SHP77 (cell line): ENCODE measurements at regions not wholly inside any gene's neighbourhood (a gene's known extent, or its start where the extent isn't known, plus 50 kb on each side); places are given as distances from the start of the nearest gene placed in this dataset.
A peak's percentile ranks its signal among the peaks of the same experiment; 100 is the strongest.

ENCODE experiments used
- DNase-seq, 2 experiments: peaks; one replicate each; lab custom pipeline; 2025; lab: John Stamatoyannopoulos, UW

DNA sequence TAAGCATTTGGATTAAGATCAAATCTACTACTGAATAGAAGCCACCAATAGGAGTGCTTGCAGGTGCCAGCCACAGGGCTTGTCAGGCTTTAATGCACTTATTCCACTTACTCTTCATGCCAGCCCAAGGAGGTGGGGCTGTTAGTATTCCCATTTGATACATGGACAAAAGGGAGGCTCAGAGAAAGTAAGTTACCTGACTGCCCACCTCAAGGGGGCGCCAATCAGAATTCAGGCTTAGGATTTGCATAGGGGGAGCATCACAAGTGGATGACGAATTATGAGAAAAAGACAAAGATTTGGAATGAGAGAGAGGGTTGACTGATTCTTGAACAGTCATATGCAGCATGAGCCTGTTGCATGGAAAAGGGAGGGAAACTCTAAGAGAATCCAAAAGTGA is 188.4 kb upstream of the TSHZ2 start:
- DNase-seq = no peak

DNA sequence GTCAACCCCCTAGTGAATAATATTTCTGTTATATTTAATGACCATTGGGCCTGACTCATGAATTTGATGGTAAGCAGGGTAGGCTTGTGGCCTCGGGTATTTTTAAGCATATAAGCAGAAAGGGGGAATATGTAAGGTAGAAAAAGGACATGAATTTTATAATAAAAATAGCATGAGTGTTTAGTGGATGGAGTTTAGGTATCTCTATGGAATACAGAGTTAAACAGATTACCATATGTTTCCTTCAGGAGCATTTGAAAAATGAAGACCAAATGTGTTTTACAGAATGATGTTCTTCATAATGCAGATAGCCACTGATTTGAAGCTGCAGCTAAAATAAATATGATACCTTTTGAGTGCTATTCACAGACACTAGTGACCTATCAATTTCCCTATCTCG is 191.7 kb upstream of the TSHZ2 start:
- DNase-seq = no peak

DNA sequence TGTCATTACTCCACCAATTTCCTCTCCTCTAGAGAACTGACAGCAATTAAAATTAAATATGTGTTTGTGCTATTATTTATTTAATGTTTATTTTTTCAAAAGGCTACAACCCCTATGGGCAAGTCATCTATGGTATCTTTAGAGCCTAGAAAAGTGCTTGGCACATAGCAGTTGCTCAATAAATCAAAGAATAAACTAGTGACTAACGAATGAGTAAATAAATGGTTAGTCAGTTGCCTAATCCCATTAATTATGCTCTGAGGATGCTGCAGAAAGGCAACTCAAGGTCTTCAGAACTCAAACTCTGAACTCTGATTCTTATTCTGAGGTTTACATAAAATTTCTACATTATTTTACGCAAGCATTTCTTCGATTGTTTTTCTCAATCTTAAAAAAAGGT is 193.0 kb upstream of the TSHZ2 start:
- DNase-seq = no peak

DNA sequence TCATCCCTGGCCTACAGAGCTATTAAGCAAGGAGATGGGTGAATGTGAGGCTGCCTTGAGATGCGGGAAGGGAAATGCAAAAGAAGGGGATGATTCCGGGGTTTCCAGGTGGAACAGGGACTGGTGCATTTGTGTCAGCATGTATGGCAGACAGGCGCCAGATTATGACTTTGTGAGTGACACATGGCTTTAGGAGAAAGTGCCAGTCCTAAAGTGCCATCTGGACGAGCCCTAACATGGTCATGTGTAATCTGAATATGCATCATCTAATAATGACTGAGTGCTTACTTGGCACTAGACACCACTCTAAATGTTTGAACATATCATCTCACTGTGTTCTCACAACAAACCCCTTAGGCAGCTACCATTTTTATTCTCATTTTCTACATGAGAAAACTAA is 195.0 kb upstream of the TSHZ2 start:
- DNase-seq = no peak

DNA sequence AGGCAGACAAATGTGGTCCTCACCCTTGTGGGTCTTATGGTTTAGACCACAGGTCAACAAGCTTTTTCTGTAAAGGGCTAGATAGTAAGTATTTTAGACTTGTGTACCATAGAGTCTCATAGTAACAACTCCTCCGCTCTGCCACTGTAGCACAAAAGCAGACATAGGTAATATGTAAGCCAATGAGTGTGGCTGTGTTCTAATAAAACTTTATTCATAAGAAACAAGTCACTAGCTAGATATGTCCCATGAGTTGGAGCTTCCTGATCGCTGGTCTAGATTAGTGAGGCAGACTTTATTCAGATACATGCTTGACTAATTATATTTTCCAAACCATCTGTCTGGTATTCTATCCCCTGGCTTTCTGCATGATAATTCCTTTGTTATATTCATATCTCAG is 196.4 kb upstream of the TSHZ2 start:
- DNase-seq = no peak

DNA sequence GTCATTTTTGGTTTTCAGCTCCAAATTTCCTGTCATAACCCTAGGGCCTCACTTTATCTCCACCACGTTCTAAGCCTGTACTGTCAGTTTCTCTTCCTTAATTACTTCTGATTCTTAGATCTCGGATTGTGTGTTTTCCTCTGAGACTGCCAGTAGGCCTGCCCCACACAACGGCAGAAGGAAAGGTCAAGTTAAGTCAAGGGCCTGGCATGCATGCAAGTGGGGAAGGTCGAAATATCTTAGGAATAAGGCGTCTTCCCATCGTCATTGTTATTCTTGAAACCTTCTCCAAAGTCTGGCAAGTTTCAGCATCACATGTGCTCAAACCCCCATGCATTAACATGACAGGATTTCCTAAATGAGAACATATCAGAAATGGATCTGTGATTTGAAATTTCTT is 203.5 kb upstream of the TSHZ2 start:
- DNase-seq = no peak

DNA sequence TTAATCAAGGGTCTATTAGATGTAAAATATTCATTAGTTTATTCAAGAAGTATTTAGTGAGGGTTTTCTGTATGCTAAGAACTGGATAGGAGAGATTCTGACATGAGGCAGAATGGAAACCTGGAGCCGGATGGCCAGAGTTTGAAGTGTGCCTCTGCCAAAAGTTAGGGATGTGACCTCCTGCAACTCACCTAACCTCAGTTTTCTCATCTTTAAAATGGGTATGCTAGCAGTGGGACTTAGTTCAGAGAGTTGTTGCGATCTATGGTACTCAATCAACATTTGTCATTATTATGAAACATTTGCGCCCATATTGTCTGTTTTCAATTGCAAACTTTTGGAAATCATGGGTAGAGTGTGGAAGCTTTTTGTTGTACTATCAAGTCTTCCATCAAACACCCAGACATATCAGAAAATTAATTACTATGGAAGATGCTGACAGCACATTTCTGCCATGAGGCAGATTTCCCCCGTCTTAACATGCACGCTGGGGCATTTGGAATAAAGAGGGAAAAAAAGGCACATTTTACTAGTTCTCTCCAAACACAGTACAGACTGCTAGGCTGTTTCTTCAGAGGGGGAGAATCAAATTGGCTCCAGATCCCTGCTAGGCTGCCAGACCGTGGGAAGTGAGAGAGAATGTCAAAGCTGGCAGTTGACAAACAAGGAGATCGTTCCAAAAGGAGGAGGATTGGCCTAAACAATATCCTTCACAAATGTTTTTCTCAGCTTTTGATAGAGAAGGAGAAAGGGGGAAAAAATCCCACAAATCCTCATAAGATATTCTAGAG is 205.3 kb upstream of the TSHZ2 start:
- DNase-seq = no peak

DNA sequence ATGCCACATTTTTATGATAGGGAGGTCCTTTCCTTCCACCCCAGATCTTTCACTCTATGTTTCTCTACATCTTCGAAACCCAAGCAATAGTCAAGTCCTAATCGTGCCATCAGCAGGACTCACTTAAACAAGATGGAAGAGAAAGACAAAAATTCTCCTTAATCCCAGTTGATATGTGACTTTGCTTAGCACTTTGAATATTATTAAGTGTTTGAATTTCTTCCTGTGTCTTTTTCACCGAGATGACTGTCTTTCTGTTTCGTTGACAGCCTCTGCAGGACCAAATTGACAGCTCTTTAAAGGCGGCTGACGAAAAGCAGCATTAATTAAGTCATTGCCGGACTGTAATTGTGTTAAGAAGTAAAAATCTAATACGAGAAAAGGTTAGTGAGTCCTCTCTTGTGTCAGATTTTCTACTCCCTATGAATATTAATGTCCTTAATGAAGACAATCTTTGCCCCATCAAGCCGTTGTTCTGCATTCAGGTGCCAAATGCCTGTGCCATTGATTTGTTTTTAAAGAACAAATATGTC is 208.8 kb upstream of the TSHZ2 start:
- no peak for DNase-seq

DNA sequence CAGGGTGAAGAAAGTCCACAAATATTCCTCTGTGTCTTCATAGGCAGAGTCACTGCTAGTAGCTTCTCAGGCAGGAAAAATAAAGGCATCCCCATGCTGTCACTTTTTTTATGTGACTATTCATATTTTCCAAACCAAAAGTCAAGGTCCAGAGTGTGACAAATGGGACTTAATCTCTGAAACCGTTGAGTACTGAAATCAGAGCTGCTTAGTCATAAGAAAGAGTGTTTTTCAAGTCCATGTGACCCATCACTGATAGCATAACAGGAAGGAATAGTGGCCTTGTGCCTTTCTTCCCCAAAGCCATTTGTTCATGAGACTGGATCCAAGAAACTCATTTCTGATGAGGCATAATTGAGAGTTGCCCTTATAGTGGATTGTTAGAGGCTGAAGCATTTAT is 210.3 kb upstream of the TSHZ2 start:
- DNase-seq = no peak

DNA sequence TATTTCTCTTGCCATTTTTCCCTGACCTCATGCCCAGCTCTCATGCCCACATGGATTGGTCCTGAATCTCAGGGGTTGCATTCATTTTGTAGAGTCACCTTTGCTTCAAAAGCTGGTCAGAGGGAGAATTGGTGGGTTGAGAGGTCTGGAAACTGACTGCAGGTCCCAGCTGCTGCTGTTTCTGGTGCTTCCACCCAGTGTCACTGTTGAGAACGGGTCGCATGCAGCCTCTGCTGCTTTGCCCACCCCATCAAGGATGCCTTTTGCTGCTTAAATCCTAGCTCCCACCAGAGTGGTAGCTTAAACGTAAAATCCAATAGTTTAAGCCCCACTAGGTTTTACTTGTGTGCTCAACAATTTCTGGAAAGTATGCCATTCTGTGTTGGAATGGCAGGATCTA is 211.4 kb upstream of the TSHZ2 start:
- DNase-seq = no peak

DNA sequence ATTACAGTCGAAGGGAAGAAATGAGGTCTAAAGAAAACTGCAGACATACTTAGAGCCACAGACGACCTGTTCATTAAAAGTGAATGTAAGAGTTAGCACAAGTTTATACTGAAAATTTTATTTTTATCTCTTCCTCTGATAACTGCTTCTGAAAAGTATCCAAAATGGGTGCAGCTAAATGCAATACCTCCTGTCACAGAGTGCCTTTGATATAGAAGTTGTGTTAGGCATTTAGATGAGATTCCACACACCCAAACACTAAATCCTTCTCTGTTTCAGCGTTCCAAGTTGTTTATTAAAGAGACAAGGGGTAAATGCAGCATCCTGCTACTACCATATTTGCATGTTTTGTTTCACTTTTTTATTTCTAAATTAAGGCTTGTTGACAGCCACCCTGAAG is 214.7 kb upstream of the TSHZ2 start:
- DNase-seq = no peak

DNA sequence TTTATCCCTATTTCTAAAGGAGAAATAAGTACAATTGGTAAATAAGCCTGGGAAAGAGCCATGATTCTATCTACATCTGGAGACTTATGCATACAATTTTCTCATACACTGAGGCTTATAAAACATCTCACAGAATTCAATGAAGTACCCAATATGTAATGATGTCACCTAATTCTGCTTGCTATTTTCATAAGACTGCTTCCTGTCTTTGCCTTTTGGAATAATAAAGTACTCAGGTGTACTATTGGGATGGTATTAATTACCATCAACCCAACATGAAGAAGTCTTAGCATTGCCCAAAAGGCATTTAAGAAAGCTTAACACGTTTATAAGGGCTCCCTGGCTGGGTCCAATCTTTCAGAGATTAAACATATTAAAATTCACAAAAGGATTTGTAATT is 216.4 kb upstream of the TSHZ2 start:
- no peak for DNase-seq

DNA sequence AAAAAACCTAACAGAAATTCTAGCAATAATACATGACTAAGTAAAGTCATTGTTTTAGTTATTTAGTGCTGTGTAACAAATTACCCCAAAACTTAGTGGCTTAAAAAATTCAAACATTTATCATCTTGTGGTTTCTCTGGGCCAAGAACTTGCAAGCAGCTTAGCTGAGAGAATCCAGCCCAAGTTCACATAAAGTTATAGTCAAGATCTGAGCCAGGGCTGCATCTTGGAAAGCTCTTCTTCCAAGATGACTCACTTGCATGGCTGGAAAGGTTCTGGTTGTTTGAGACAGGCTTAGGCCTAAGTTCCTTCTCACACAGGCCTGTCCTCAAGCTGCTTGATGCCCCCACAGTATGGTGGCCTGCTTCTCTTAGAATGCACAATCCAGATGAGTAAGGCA is 217.8 kb upstream of the TSHZ2 start:
- no peak for DNase-seq

DNA sequence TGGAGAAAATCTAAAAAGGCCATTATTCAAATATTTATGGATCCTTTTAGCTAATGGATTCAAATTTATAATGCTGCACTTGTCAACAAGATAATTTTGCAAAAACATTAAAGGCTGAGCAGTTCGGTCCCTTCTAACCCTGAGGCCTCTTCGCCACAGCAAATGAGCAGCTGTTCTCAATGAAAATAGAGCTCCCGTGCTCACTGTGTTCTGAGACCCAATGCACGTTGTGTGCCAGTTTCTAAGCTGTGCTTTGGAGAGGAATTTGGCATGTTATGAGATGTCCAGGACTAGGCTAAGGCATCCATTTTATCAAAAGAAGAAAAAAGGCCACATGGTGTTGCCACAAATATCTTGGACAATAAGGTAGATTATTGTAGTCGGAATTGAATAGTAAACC is 220.1 kb upstream of the TSHZ2 start:
- no peak for DNase-seq

DNA sequence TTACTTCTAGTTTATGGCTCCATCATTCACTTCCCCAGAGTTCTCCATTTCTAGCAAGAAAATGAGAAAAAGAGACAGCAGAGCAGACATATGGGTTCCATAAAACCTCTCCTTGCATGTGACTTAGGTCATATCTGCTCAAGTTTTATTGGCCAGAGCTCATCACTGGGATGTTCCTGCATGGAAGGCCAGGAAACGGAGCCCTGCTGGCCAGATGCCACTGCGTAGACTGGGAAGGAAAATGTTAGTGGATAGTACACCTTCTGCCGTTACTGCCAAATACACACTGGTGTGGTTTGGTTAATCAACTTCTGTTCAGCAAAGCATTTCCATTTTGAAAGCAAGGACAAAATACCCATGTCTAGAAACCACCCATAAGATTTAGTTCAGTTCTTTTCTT is 220.6 kb upstream of the TSHZ2 start:
- DNase-seq = no peak

DNA sequence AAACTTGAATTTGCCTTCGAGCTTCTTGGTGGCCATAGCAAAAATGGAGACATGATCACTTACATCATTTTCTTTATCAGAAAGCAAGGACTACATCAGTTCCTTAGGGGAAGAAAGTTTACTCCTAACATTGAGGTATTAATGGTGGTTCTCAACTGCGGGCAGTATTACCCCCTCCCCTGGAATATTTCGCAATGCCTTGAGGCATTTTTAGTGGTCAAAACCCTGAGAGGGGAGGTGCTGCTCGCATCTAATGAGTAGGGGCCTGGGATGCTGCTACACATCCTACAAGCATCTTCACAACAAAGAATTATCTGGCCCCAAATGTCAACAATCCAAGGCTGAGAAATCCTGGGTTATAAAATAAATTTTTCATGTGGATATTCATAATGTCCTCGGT is 222.2 kb upstream of the TSHZ2 start:
- no peak for DNase-seq

DNA sequence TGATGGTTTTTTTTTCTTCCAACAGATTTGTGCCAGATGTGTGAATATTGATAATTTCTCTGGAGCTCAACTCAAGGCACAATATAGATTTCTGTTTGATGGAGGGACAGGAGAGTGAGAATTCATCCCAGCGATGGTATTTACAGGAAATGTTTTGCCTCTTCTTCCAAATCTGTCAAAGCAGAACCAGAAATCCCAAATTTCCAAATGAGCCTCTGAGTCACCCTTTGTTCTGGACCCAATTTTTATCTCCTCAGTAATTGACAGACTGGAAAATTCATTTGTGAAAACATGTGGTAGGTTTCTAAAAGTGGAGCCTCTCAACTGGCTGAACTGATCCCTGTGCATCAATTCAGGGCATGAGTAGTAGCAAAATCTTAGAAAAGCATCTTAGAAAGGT is 223.2 kb upstream of the TSHZ2 start:
- DNase-seq = no peak

DNA sequence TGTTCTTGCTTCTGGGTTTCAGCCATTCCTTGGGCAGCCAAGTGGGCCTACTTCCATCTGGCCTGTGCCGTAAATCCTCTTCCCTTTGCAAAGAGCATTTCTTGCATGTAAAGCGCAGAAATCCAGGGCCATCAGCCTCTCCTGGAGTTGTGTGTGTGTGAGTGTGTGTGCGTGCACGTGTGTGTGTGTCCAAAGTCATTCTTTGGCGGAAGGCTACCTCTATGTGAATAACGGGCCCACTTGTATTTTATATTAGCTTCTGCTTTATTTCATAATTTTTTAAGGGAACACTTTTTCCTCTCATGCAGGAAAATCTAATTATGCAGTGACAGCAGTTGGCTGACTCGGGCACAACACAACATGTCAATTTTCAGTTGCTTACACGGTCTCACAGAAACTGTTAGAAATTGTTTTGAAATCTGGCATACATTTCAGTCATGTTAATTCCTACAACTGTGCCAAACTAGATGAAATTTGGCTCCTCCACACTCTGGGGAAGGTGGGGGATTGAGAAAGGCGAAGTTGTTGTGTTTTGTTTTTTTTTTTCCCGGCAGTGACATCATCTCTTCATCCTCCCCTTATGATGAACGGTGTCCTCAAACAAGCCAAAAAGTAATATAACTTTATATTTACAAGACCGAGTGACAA is 223.7 kb upstream of the TSHZ2 start:
- no peak for DNase-seq

DNA sequence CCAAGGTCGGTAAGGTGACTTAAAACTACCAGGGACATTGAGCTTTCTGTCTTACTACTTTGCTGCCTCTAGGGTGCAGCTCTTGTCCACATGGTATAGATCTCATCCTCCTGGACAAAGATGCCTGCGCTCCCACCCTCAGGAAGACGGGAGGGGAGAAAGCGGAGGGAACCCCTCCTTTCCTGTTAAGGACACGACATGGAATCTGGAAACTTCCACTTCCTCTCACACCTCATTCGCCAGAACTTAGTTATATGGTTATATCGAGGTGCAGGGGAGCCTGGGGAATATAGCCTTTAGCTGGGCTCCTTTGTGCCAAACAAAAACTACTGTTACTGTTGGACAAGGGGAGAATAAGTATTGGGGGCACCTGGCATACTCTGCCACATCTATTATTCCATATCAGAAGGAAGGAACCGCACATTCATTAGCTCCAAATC is 224.3 kb upstream of the TSHZ2 start:
- DNase-seq = peak; percentile 2 to 24

DNA sequence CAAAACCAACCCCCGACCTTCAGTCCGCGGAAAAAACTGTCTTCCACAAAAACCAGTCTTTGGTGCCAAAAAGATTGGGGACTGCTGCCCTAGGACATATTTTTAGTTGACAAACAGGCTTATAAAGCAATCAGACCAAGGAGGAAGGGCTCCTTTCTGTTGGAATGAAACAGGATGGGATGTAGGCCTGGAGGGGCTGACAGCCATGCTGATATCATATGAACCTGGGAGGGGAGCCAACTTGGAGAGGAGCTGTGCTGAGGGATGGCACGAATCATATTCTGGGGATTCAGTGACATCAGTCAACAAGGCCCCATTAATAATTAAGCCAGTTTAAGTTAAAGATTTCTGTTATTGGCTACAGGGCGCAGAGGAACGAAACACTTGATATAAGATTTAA is 225.4 kb upstream of the TSHZ2 start:
- no peak for DNase-seq

DNA sequence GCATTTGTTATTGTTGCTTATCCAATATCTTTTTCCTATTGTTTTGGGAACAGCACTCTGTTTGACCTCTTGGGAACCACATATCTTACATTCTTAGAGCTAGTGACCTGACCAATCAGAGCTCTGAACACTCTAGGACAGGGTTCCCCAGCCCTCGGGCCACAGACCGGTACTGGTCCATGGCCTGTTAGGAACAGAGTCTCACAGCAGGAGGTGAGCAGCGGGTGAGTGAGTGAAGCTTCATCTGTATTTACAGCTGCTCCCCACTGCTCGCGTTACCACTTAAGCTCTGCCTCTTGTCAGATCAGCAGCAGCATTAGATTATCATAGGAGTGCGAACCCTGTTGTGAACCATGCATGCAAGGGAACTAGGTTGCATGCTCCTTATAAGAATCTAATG is 226.0 kb upstream of the TSHZ2 start:
- no peak for DNase-seq

DNA sequence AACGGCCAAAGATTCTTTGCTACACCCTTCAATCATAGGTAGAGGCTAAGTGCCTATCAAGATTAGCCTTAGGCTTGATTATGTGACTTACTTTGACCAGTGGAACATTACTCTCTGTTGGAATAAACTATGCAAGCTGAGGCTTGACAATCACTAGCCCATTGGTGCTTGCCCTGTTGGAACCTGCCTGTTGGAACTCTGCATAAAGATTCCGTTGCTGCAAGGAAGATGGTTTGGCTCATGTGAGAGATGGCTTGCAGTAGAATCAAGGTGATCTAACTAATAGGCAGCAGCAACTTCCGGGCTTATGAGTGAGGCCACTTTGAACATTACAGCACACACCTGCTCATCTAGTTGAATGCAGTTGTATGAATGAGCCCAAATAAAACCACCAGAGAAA is 227.7 kb upstream of the TSHZ2 start:
- no peak for DNase-seq

DNA sequence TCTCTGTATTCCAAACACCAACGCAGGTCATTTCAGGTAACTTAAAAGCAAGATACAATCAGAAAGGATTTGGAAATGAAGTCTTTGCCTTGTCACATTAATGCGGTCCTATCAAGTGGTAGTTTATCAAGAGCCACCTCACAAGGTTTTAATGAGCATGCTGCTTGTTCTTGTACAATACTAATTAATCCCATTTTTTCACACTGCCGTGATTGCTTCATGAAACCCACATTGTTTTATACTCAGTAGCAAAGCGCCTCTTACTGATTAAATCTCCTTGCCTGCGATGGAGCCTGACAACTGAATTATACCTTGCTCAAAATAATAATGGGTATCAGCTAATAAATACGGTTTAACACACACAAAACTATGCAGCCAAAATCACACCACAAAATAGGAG is 234.1 kb upstream of the TSHZ2 start:
- no peak for DNase-seq

DNA sequence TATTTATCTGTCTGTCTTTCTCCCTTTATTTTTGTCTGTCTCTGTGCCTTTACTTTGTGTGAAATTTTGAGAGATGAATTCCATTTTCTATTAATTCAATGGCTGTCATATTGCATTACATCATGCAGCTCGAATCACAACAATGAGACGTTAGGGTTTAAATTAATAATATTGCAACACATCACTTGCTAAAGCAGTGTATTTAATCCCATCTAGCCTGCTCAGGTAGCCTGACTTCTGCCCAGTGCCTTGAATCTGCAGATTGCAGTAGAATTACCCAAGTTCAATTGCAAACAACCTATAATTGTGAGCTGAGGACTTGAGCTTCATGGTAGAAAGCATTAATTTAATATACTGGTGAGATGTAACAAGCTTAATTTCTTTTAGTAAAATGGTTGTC is 235.7 kb upstream of the TSHZ2 start:
- no peak for DNase-seq
